ENCODE measurements at regions not wholly inside any gene's neighbourhood (a gene's known extent, or its start where the extent isn't known, plus 50 kb on each side); places are given as distances from the start of the nearest gene placed in this dataset.

DNA sequence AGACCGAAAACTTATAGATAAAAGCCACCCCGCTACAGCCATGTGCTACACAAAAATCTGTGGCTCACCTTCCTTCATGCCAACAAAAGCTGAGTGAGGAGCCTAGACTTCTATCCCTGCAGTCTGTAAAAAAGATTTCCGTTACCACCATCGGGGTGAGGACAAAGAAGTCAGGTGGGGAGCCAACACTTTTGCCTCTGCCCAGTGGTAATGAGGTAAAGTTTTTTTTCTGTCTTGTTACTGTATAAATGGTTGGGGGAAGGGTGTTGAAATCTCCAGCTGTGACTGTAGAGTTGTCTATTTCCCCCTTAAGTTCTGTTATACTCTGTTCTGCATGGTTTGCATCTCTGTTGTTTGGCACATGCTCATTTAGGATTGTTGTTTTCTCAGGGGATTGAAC is 707.8 kb downstream of the FLRT2 start:
- TF ChIP-seq, protein P1, sequence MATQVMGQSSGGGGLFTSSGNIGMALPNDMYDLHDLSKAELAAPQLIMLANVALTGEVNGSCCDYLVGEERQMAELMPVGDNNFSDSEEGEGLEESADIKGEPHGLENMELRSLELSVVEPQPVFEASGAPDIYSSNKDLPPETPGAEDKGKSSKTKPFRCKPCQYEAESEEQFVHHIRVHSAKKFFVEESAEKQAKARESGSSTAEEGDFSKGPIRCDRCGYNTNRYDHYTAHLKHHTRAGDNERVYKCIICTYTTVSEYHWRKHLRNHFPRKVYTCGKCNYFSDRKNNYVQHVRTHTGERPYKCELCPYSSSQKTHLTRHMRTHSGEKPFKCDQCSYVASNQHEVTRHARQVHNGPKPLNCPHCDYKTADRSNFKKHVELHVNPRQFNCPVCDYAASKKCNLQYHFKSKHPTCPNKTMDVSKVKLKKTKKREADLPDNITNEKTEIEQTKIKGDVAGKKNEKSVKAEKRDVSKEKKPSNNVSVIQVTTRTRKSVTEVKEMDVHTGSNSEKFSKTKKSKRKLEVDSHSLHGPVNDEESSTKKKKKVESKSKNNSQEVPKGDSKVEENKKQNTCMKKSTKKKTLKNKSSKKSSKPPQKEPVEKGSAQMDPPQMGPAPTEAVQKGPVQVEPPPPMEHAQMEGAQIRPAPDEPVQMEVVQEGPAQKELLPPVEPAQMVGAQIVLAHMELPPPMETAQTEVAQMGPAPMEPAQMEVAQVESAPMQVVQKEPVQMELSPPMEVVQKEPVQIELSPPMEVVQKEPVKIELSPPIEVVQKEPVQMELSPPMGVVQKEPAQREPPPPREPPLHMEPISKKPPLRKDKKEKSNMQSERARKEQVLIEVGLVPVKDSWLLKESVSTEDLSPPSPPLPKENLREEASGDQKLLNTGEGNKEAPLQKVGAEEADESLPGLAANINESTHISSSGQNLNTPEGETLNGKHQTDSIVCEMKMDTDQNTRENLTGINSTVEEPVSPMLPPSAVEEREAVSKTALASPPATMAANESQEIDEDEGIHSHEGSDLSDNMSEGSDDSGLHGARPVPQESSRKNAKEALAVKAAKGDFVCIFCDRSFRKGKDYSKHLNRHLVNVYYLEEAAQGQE (IDR thresholded peaks at IDR 0.05; ENCODE audit: insufficient read depth in 1 of 2, low read depth in 2 of 2, low read length in 1 of 2): no peak
- TF ChIP-seq, protein P2, sequence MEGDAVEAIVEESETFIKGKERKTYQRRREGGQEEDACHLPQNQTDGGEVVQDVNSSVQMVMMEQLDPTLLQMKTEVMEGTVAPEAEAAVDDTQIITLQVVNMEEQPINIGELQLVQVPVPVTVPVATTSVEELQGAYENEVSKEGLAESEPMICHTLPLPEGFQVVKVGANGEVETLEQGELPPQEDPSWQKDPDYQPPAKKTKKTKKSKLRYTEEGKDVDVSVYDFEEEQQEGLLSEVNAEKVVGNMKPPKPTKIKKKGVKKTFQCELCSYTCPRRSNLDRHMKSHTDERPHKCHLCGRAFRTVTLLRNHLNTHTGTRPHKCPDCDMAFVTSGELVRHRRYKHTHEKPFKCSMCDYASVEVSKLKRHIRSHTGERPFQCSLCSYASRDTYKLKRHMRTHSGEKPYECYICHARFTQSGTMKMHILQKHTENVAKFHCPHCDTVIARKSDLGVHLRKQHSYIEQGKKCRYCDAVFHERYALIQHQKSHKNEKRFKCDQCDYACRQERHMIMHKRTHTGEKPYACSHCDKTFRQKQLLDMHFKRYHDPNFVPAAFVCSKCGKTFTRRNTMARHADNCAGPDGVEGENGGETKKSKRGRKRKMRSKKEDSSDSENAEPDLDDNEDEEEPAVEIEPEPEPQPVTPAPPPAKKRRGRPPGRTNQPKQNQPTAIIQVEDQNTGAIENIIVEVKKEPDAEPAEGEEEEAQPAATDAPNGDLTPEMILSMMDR (IDR thresholded peaks at IDR 0.05): no peak

All from Panc1 (cell line).